H1 (cell line): ENCODE measurements at regions not wholly inside any gene's neighbourhood (a gene's known extent, or its start where the extent isn't known, plus 50 kb on each side); places are given as distances from the start of the nearest gene placed in this dataset.

Experiments
- CTCF ChIA-PET: fragments of 300-600 bp; sonication (Branson Sonifier 250); formaldehyde crosslinking; loops from one replicate; lab custom pipeline; 2021; ENCODE audit not compliant: partially characterized antibody; lab: Charles Lee
- POLR2A ChIA-PET: fragments of 300-600 bp; sonication (Branson Sonifier 250); formaldehyde crosslinking; loops from one replicate; lab custom pipeline; 2021; ENCODE audit warnings: inconsistent platforms; ENCODE audit not compliant: partially characterized antibody; lab: Charles Lee
- DNase-seq, 2 experiments: peaks; one replicate each; pipeline versions ENCODE4 v3.0.0 to v3.0.0-alpha.2; 2010 to 2022; ENCODE audit warnings: low spot score in 2 of 2, low read depth in 1 of 2, mixed read lengths in 1 of 2
- FAIRE-seq: peaks from 2 replicates; lab custom pipeline; 2011; peaks lifted over from hg19 to GRCh38; lab: Jason Lieb, UNC
- H2AFZ ChIP-seq: 2 replicates; pipeline ENCODE4 v1.8.1; 2012; ENCODE audit warnings: low read length, inconsistent platforms
- H2AK5ac ChIP-seq: 2 replicates; pipeline ENCODE4 v1.6.1; 2013; ENCODE audit warnings: low read depth, low read length
- H2BK120ac ChIP-seq: replicated peaks from 2 replicates; pipeline ENCODE3; 2013; ENCODE audit warnings: low read depth, low read length, inconsistent platforms
- H2BK12ac ChIP-seq: 2 replicates; pipeline ENCODE4 v1.6.1; 2013; ENCODE audit warnings: low read depth, low read length
- H2BK15ac ChIP-seq: 2 replicates; pipeline ENCODE4 v1.6.1; 2013; ENCODE audit warnings: low read length
- H2BK20ac ChIP-seq: 2 replicates; pipeline ENCODE4 v1.6.1; 2013; ENCODE audit warnings: low read length
- H2BK5ac ChIP-seq: 2 replicates; pipeline ENCODE4 v1.6.1; 2013; ENCODE audit warnings: low read depth, low read length
- H3K14ac ChIP-seq: 2 replicates; pipeline ENCODE4 v1.6.1; 2013; ENCODE audit warnings: inconsistent platforms; ENCODE audit not compliant: insufficient read length
- H3K18ac ChIP-seq: 2 replicates; pipeline ENCODE4 v1.6.1; 2013; ENCODE audit warnings: low read length; ENCODE audit errors: extremely low read depth
- H3K23ac ChIP-seq: 2 replicates; pipeline ENCODE4 v1.6.1; 2013; ENCODE audit warnings: inconsistent platforms; ENCODE audit not compliant: insufficient read length
- H3K23me2 ChIP-seq: 2 replicates; pipeline ENCODE4 v1.6.1; 2013; ENCODE audit warnings: low read depth, low read length
- H3K27ac ChIP-seq: 2 replicates; pipeline ENCODE4 v1.6.1; 2011; ENCODE audit warnings: low read depth, low read length, inconsistent platforms
- H3K27me3 ChIP-seq, 4 experiments: replicated peaks in 1 of 4; 1 replicate in 1 of 4; 2 replicates in 3 of 4; pipeline versions ENCODE4 v1.6.1 to v1.8.1; 2011 to 2013; ENCODE audit warnings: low read length in 3 of 4, mild to moderate bottlenecking in 3 of 4, inconsistent platforms in 2 of 4, mixed read lengths in 2 of 4, moderate library complexity in 1 of 4; ENCODE audit not compliant: control insufficient read depth in 3 of 4, insufficient read depth in 3 of 4; ENCODE audit errors: extremely low read depth in 1 of 4
- H3K36me3 ChIP-seq, 4 experiments: 2 replicates each; pipeline versions ENCODE4 v1.6.1 to v1.8.1; 2011 to 2013; ENCODE audit warnings: mild to moderate bottlenecking in 4 of 4, low read length in 3 of 4, moderate library complexity in 2 of 4, control low read depth in 1 of 4, inconsistent platforms in 1 of 4; ENCODE audit not compliant: insufficient read depth in 4 of 4, control insufficient read depth in 2 of 4
- H3K4ac ChIP-seq: replicated peaks from 2 replicates; pipeline ENCODE3; 2013; ENCODE audit warnings: low read length, low read depth, mixed read lengths, inconsistent platforms; ENCODE audit not compliant: insufficient read length
- H3K4me1 ChIP-seq, 4 experiments: replicated peaks in 1 of 4; 1 replicate in 1 of 4; 2 replicates in 3 of 4; pipeline versions ENCODE4 v1.6.1 to v1.8.1; 2011 to 2013; ENCODE audit warnings: low read length in 3 of 4, inconsistent platforms in 2 of 4, mixed read lengths in 1 of 4; ENCODE audit not compliant: insufficient read depth in 4 of 4, control insufficient read depth in 3 of 4
- H3K4me2 ChIP-seq, 2 experiments: 2 replicates each; pipeline versions ENCODE4 v1.6.1 to v1.8.1; 2011 to 2013; ENCODE audit warnings: low read depth in 2 of 2, low read length in 2 of 2, control low read depth in 1 of 2, inconsistent platforms in 1 of 2, mild to moderate bottlenecking in 1 of 2; ENCODE audit not compliant: insufficient read depth in 1 of 2
- H3K4me3 ChIP-seq, 4 experiments: fragments of 200-600, 300-600 bp in 1 of 4; sonication (generic), shearing (Covaris generic), sonication (Bioruptor Twin) in 1 of 4; 2 replicates each; pipeline versions ENCODE4 v1.5.1 to v1.8.1; 2011 to 2016; ENCODE audit warnings: low read length in 4 of 4, low read depth in 3 of 4, control low read depth in 2 of 4, inconsistent platforms in 2 of 4, mild to moderate bottlenecking in 2 of 4, mixed read lengths in 1 of 4, moderate library complexity in 1 of 4; ENCODE audit not compliant: insufficient read depth in 2 of 4; ENCODE audit errors: extremely low read depth in 1 of 4
- H3K56ac ChIP-seq: replicated peaks from 2 replicates; pipeline ENCODE3; 2013; ENCODE audit warnings: low read depth, mild to moderate bottlenecking, mixed read lengths, low read length, inconsistent platforms; ENCODE audit not compliant: insufficient read length
- H3K79me1 ChIP-seq: 2 replicates; pipeline ENCODE4 v1.6.1; 2013; ENCODE audit warnings: low read depth, low read length, control low read depth
- H3K79me2 ChIP-seq, 2 experiments: 2 replicates each; pipeline versions ENCODE4 v1.6.1 to v1.8.1; 2012 to 2013; ENCODE audit warnings: low read length in 2 of 2, mild to moderate bottlenecking in 2 of 2, inconsistent platforms in 1 of 2; ENCODE audit not compliant: insufficient read depth in 2 of 2, control insufficient read depth in 1 of 2
- H3K9ac ChIP-seq, 4 experiments: replicated peaks in 1 of 4; 1 replicate in 1 of 4; 2 replicates in 3 of 4; pipeline versions ENCODE4 v1.6.1 to v1.8.1; 2011 to 2013; ENCODE audit warnings: low read depth in 3 of 4, low read length in 3 of 4, control low read depth in 2 of 4, mild to moderate bottlenecking in 2 of 4, moderate library complexity in 2 of 4, inconsistent platforms in 1 of 4; ENCODE audit errors: extremely low read depth in 1 of 4
- H3K9me3 ChIP-seq, 2 experiments: 2 replicates each; pipeline versions ENCODE4 v1.6.1 to v1.8.1; 2012 to 2013; ENCODE audit warnings: mild to moderate bottlenecking in 2 of 2, moderate library complexity in 2 of 2, control low read depth in 1 of 2, inconsistent platforms in 1 of 2, low read depth in 1 of 2, low read length in 1 of 2, mixed read lengths in 1 of 2; ENCODE audit not compliant: insufficient read depth in 2 of 2
- H4K20me1 ChIP-seq, 2 experiments: replicated peaks in 1 of 2; 2 replicates each; pipeline versions ENCODE3 to v1.8.1; 2011 to 2013; ENCODE audit warnings: inconsistent platforms in 2 of 2, low read length in 2 of 2, mild to moderate bottlenecking in 1 of 2; ENCODE audit not compliant: insufficient read depth in 2 of 2, control insufficient read depth in 1 of 2
- H4K5ac ChIP-seq: 2 replicates; pipeline ENCODE4 v1.6.1; 2013; ENCODE audit warnings: low read length, low read depth, mixed read lengths, inconsistent platforms; ENCODE audit not compliant: insufficient read length
- H4K8ac ChIP-seq: 2 replicates; pipeline ENCODE4 v1.8.0; 2013; ENCODE audit warnings: mild to moderate bottlenecking, moderate library complexity, low read length, inconsistent platforms; ENCODE audit not compliant: insufficient read depth; ENCODE audit errors: extremely low read depth
- H4K91ac ChIP-seq: replicated peaks from 2 replicates; pipeline ENCODE3; 2013; ENCODE audit warnings: low read length, mixed read lengths, inconsistent platforms; ENCODE audit not compliant: insufficient read length
- CBX8 ChIP-seq: fragments of 300-800, 300-1000 bp; sonication (generic); IDR thresholded peaks from 2 replicates; pipeline ENCODE4 v1.7.1; 2016; ENCODE audit warnings: low read depth, low read length, borderline replicate concordance
- CREB1 ChIP-seq: IDR thresholded peaks from 2 replicates; pipeline ENCODE4 v1.6.1; 2012; ENCODE audit warnings: inconsistent platforms
- CTBP2 ChIP-seq: IDR thresholded peaks from 2 replicates; pipeline ENCODE4 v1.7.0; 2011; ENCODE audit warnings: borderline replicate concordance, mild to moderate bottlenecking, moderate library complexity, mixed read lengths, low read length; ENCODE audit not compliant: insufficient read depth, insufficient read length
- FOSL1 ChIP-seq: IDR thresholded peaks from 2 replicates; pipeline ENCODE4 v1.6.1; 2011; ENCODE audit warnings: mild to moderate bottlenecking, low read depth, low read length, moderate library complexity; ENCODE audit not compliant: insufficient read depth
- GTF2F1 ChIP-seq: IDR thresholded peaks from 2 replicates; pipeline ENCODE4 v1.6.1; 2012; ENCODE audit warnings: low read depth, low read length, improper control_type of control experiment, borderline replicate concordance
- HDAC6 ChIP-seq: IDR thresholded peaks from one replicate; pipeline ENCODE4 v1.7.1; 2012; ENCODE audit warnings: low read depth, mild to moderate bottlenecking, inconsistent platforms, low read length, moderate library complexity
- JUND ChIP-seq: IDR thresholded peaks from 2 replicates; pipeline ENCODE4 v1.6.1; 2011; ENCODE audit warnings: mild to moderate bottlenecking, improper control_type of control experiment, low read length
- KDM1A ChIP-seq: fragments of 200-600, 300-600 bp; sonication (generic); IDR thresholded peaks from 2 replicates; pipeline ENCODE4 v1.7.1; 2016; ENCODE audit warnings: mild to moderate bottlenecking, low read length, borderline replicate concordance
- POLR2A ChIP-seq, 2 experiments: IDR thresholded peaks; 1 replicate in 1 of 2; 2 replicates in 1 of 2; pipeline ENCODE4 v1.6.1; 2011; ENCODE audit warnings: low read depth in 2 of 2, low read length in 2 of 2, mild to moderate bottlenecking in 2 of 2; ENCODE audit errors: control extremely low read depth in 1 of 2
- RBBP5 ChIP-seq: IDR thresholded peaks from 2 replicates; pipeline ENCODE4 v1.7.1; 2012; ENCODE audit warnings: low read depth, mild to moderate bottlenecking, inconsistent platforms, low read length, moderate library complexity, borderline replicate concordance
- RFX5 ChIP-seq: IDR thresholded peaks from 2 replicates; pipeline ENCODE4 v1.6.1; 2011; ENCODE audit warnings: low read depth, low read length, improper control_type of control experiment, borderline replicate concordance
- SRF ChIP-seq: IDR thresholded peaks from 2 replicates; pipeline ENCODE4 v1.6.1; 2011; ENCODE audit warnings: mild to moderate bottlenecking, low read depth, low read length, moderate library complexity
- WGBS, 2 experiments: shearing (Covaris generic) in 1 of 2; methylation state at CpG; one replicate each; pipeline versions ENCODE4 v1.1.6 to v1.1.7; 2013 to 2015; ENCODE audit warnings: low lambda C conversion rate in 2 of 2, mixed read lengths in 2 of 2, inconsistent platforms in 1 of 2, low coverage in 1 of 2, missing lambda C conversion rate in 1 of 2; ENCODE audit not compliant: insufficient replicate concordance in 2 of 2, insufficient coverage in 1 of 2, insufficient read length in 1 of 2; ENCODE audit errors: extremely low coverage in 1 of 2, missing lambda C conversion rate in 1 of 2; 5-methylcytosine and 5-hydroxymethylcytosine counted together
- TF ChIP-seq, protein P1 (sequence below): IDR thresholded peaks from 2 replicates; pipeline ENCODE4 v1.6.1; 2011; ENCODE audit warnings: low read length, improper control_type of control experiment

- H3K79me1 ChIP-seq: no peaks in the 10 kb centered on the region
- WGBS, 2 experiments: 90% methylated on average over 3 of the region's 3 CpGs; no CpG with 5 or more reads in 1 of the 2 experiments
Measured at GRCh38 chr5:145467446-145467845, 367.7 kb downstream of the PRELID2 start.

More at GRCh38 chr5:145467446-145467845, 367.7 kb downstream of the PRELID2 start:
- H3K18ac ChIP-seq: no peak overlapping the region
- ChIA-PET CTCF (no interaction called here), POLR2A (no interaction called here)
- H3K23me2 ChIP-seq: no peaks in the 10 kb centered on the region; the same call in 1 of the 2 replicates
- no peaks in the 10 kb centered on the region for H3K4me1 ChIP-seq
- H3K4ac ChIP-seq: no peak overlapping the region
- H2BK120ac ChIP-seq: no peak overlapping the region
- no peak overlapping the region for H4K91ac ChIP-seq
- H4K8ac ChIP-seq: no peak overlapping the region
- H2BK20ac ChIP-seq: no peak overlapping the region
- H4K5ac ChIP-seq: no peak overlapping the region
- TF ChIP-seq, protein P1, sequence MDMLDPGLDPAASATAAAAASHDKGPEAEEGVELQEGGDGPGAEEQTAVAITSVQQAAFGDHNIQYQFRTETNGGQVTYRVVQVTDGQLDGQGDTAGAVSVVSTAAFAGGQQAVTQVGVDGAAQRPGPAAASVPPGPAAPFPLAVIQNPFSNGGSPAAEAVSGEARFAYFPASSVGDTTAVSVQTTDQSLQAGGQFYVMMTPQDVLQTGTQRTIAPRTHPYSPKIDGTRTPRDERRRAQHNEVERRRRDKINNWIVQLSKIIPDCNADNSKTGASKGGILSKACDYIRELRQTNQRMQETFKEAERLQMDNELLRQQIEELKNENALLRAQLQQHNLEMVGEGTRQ: no peak
- no peak for TF ChIP-seq RBBP5
- TF ChIP-seq JUND: no peak
- TF ChIP-seq GTF2F1: no peak
- no peak for TF ChIP-seq CTBP2
- no peak for TF ChIP-seq CBX8
- no peak for TF ChIP-seq KDM1A
- no peak for TF ChIP-seq CREB1
- no peak for TF ChIP-seq HDAC6
- TF ChIP-seq SRF: no peak
- TF ChIP-seq POLR2A (IDR thresholded peaks at IDR 0.05; ENCODE audit: control extremely low read depth in 1 of 2, low read depth in 2 of 2, low read length in 2 of 2): no peak
- TF ChIP-seq FOSL1: no peak
- no peak for TF ChIP-seq RFX5
- no peak for DNase-seq
- no peak for FAIRE-seq
- H3K4me3 ChIP-seq: no peak overlapping the region
- no peak overlapping the region for H3K14ac ChIP-seq
- H2BK5ac ChIP-seq: no peak overlapping the region
- no peak overlapping the region for H2AFZ ChIP-seq
- no peak overlapping the region for H3K27ac ChIP-seq
- H3K79me2 ChIP-seq: no peaks in the 10 kb centered on the region
- H3K9me3 ChIP-seq: no peaks in the 10 kb centered on the region
- H2AK5ac ChIP-seq: no peak overlapping the region
- H3K27me3 ChIP-seq: no peaks in the 10 kb centered on the region
- no peak overlapping the region for H3K56ac ChIP-seq
- no peaks in the 10 kb centered on the region for H4K20me1 ChIP-seq
- no peak overlapping the region for H2BK12ac ChIP-seq
- no peak overlapping the region for H2BK15ac ChIP-seq
- no peak overlapping the region for H3K4me2 ChIP-seq
- no peak overlapping the region for H3K23ac ChIP-seq
- no peaks in the 10 kb centered on the region for H3K36me3 ChIP-seq
- H3K9ac ChIP-seq: no peak overlapping the region
